ENCODE measurements at regions not wholly inside any gene's neighbourhood (a gene's known extent, or its start where the extent isn't known, plus 50 kb on each side); places are given as distances from the start of the nearest gene placed in this dataset.
"Not testable (repeated sequence)": the region's sequence is repeated elsewhere in the genome, so short reads cannot be mapped to it uniquely, and the experiment has no call there.

GRCh38 chr4:167896260-167896659 lies 196.1 kb upstream of the ANXA10 start:
- not testable (repeated sequence) for TF ChIP-seq POLR2A, POLR2AphosphoS5 (IDR thresholded peaks at IDR 0.05; ENCODE audit: low read depth, low read length)

Data from GM12892 (cell line).